ENCODE measurements at regions not wholly inside any gene's neighbourhood (a gene's known extent, or its start where the extent isn't known, plus 50 kb on each side); places are given as distances from the start of the nearest gene placed in this dataset.

DNA sequence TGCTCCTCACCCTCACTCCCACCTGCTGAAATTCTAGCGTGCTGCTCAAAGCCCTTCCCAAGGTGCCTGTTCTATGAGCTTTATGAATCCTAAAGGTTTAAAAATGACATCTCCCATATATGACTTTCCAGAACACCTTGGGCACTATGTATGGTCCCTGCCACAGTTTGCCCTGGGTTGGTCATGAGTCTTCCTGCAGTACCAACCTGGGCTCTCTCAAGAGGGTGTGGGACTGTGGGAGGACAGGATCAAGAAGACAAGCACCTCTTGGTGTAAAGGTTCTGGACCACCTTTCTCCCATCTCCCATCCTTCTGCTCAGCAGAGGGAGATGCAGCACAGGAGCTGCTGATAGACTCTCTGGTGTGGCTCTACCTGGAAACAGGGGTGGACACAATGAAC, 134.1 kb downstream of the FCRL5 start:
- TF ChIP-seq, protein P1, sequence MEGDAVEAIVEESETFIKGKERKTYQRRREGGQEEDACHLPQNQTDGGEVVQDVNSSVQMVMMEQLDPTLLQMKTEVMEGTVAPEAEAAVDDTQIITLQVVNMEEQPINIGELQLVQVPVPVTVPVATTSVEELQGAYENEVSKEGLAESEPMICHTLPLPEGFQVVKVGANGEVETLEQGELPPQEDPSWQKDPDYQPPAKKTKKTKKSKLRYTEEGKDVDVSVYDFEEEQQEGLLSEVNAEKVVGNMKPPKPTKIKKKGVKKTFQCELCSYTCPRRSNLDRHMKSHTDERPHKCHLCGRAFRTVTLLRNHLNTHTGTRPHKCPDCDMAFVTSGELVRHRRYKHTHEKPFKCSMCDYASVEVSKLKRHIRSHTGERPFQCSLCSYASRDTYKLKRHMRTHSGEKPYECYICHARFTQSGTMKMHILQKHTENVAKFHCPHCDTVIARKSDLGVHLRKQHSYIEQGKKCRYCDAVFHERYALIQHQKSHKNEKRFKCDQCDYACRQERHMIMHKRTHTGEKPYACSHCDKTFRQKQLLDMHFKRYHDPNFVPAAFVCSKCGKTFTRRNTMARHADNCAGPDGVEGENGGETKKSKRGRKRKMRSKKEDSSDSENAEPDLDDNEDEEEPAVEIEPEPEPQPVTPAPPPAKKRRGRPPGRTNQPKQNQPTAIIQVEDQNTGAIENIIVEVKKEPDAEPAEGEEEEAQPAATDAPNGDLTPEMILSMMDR (conservative IDR thresholded peaks at IDR 0.05 in 1 of 2, IDR thresholded peaks at IDR 0.05 in 1 of 2; ENCODE audit: low read depth in 1 of 2, low read length in 2 of 2), result no peak
- no peak for TF ChIP-seq EZH2 (IDR thresholded peaks at IDR 0.05; ENCODE audit: low read length, missing control alignments)

All from fibroblast of lung (primary cell).